ENCODE measurements at regions not wholly inside any gene's neighbourhood (a gene's known extent, or its start where the extent isn't known, plus 50 kb on each side); places are given as distances from the start of the nearest gene placed in this dataset.

- TF ChIP-seq MAFG (CRISPR knock-in tag; IDR thresholded peaks at IDR 0.05), result no peak
- TF ChIP-seq ZNF235 (CRISPR knock-in tag; IDR thresholded peaks at IDR 0.05; ENCODE audit: borderline replicate concordance), result no peak
- no peak for TF ChIP-seq IRF9 (CRISPR knock-in tag; IDR thresholded peaks at IDR 0.05; ENCODE audit: borderline replicate concordance)
- TF ChIP-seq POLR2A (IDR thresholded peaks at IDR 0.05; ENCODE audit: insufficient read depth in 1 of 2, low read depth in 2 of 2, low read length in 2 of 2), result no peak
- TF ChIP-seq NFYC (CRISPR knock-in tag; IDR thresholded peaks at IDR 0.05), result no peak
- TF ChIP-seq ZFP37 (CRISPR knock-in tag; IDR thresholded peaks at IDR 0.05; ENCODE audit: borderline replicate concordance), result no peak
- no peak for TF ChIP-seq NBN (conservative IDR thresholded peaks at IDR 0.05)
- TF ChIP-seq RAD21 (CRISPR knock-in tag; IDR thresholded peaks at IDR 0.05), result no peak
- TF ChIP-seq, protein P1, sequence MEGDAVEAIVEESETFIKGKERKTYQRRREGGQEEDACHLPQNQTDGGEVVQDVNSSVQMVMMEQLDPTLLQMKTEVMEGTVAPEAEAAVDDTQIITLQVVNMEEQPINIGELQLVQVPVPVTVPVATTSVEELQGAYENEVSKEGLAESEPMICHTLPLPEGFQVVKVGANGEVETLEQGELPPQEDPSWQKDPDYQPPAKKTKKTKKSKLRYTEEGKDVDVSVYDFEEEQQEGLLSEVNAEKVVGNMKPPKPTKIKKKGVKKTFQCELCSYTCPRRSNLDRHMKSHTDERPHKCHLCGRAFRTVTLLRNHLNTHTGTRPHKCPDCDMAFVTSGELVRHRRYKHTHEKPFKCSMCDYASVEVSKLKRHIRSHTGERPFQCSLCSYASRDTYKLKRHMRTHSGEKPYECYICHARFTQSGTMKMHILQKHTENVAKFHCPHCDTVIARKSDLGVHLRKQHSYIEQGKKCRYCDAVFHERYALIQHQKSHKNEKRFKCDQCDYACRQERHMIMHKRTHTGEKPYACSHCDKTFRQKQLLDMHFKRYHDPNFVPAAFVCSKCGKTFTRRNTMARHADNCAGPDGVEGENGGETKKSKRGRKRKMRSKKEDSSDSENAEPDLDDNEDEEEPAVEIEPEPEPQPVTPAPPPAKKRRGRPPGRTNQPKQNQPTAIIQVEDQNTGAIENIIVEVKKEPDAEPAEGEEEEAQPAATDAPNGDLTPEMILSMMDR (CRISPR knock-in tag; IDR thresholded peaks at IDR 0.05), result no peak
- TF ChIP-seq SYNCRIP (IDR thresholded peaks at IDR 0.05; ENCODE audit: insufficient read depth, low read depth, low read length), result no peak
- TF ChIP-seq NKX3-1 (CRISPR knock-in tag; IDR thresholded peaks at IDR 0.05), result no peak
- TF ChIP-seq NCOA2 (CRISPR knock-in tag; IDR thresholded peaks at IDR 0.05), result no peak
Measured at GRCh38 chr9:88652876-88653275, 117.9 kb downstream of the NXNL2 start.
